Skin epidermis (tissue), 12 donors: ENCODE measurements at regions not wholly inside any gene's neighbourhood (a gene's known extent, or its start where the extent isn't known, plus 50 kb on each side); places are given as distances from the start of the nearest gene placed in this dataset.

ENCODE experiments used
- H3K27ac ChIP-seq, 21 experiments: fragments of 200-600 bp; sonication (generic) in 11 of 21; one replicate each; pipeline ENCODE4 v1.5.0; 2020; ENCODE audit warnings: mild to moderate bottlenecking in 3 of 21, inconsistent platforms in 2 of 21, moderate library complexity in 2 of 21
- H3K4me3 ChIP-seq, 7 experiments: fragments of 200-600 bp; sonication (generic) in 2 of 7; one replicate each; pipeline ENCODE4 v1.5.0; 2020; ENCODE audit warnings: inconsistent platforms in 2 of 7, mild to moderate bottlenecking in 2 of 7, moderate library complexity in 1 of 7

GRCh38 chr4:41318839-41319530, 62.3 kb downstream of the UCHL1 start:
- Histone ChIP-seq H3K4me3 (no peak overlapping the region), H3K27ac (no peak overlapping the region)

- Histone ChIP-seq H3K4me3 (no peak overlapping the region), H3K27ac (no peak overlapping the region)
These were observed 62.8 kb downstream of the UCHL1 start for GRCh38 chr4:41319553-41319952.

- no peak overlapping the region for H3K4me3 ChIP-seq
- no peak overlapping the region for H3K27ac ChIP-seq
These were observed 63.5 kb downstream of the UCHL1 start for GRCh38 chr4:41320278-41320677.

- no peak overlapping the region for H3K27ac ChIP-seq
- H3K4me3 ChIP-seq, result no peak overlapping the region
These were observed 64.1 kb downstream of the UCHL1 start for GRCh38 chr4:41320786-41321185.

GRCh38 chr4:41321216-41321945, 64.7 kb downstream of the UCHL1 start:
- Histone ChIP-seq H3K27ac (no peak overlapping the region), H3K4me3 (no peak overlapping the region)

- Histone ChIP-seq H3K27ac (no peak overlapping the region), H3K4me3 (no peak overlapping the region)
These were observed 65.9 kb downstream of the UCHL1 start for GRCh38 chr4:41322617-41323016.

GRCh38 chr4:41323179-41323578, 66.5 kb downstream of the UCHL1 start:
- Histone ChIP-seq H3K4me3 (no peak overlapping the region), H3K27ac (no peak overlapping the region)

GRCh38 chr4:41323706-41324105, 67.0 kb downstream of the UCHL1 start:
- H3K4me3 ChIP-seq, result no peak overlapping the region
- H3K27ac ChIP-seq, result no peak overlapping the region

GRCh38 chr4:41324861-41325260, 68.1 kb downstream of the UCHL1 start:
- Histone ChIP-seq H3K27ac (no peak overlapping the region), H3K4me3 (no peak overlapping the region)

- Histone ChIP-seq H3K27ac (no peak overlapping the region), H3K4me3 (no peak overlapping the region)
These were observed 69.2 kb downstream of the UCHL1 start for GRCh38 chr4:41325901-41326300.

- no peak overlapping the region for H3K4me3 ChIP-seq
- no peak overlapping the region for H3K27ac ChIP-seq
These were observed 70.0 kb downstream of the UCHL1 start for GRCh38 chr4:41326776-41327175.

GRCh38 chr4:41327770-41328169, 71.0 kb downstream of the UCHL1 start:
- no peak overlapping the region for H3K27ac ChIP-seq
- H3K4me3 ChIP-seq, result no peak overlapping the region

GRCh38 chr4:41329361-41329760, 72.6 kb downstream of the UCHL1 start:
- Histone ChIP-seq H3K27ac (no peak overlapping the region), H3K4me3 (no peak overlapping the region)

- H3K4me3 ChIP-seq, result no peak overlapping the region
- H3K27ac ChIP-seq, result no peak overlapping the region
These were observed 74.5 kb downstream of the UCHL1 start for GRCh38 chr4:41331224-41331623.

- H3K27ac ChIP-seq, result no peak overlapping the region
- H3K4me3 ChIP-seq, result no peak overlapping the region
These were observed 75.9 kb downstream of the UCHL1 start for GRCh38 chr4:41332510-41333054.

GRCh38 chr4:41334182-41334581, 77.5 kb downstream of the UCHL1 start:
- H3K27ac ChIP-seq, result no peak overlapping the region
- no peak overlapping the region for H3K4me3 ChIP-seq

- Histone ChIP-seq H3K27ac (no peak overlapping the region), H3K4me3 (no peak overlapping the region)
These were observed 83.4 kb downstream of the UCHL1 start for GRCh38 chr4:41339812-41340809.

GRCh38 chr4:41346306-41347061, 89.8 kb downstream of the UCHL1 start:
- Histone ChIP-seq H3K4me3 (no peak overlapping the region), H3K27ac (no peak overlapping the region)

- H3K4me3 ChIP-seq, result no peak overlapping the region
- no peak overlapping the region for H3K27ac ChIP-seq
These were observed 92.3 kb downstream of the UCHL1 start for GRCh38 chr4:41349021-41349420.
